ENCODE measurements at regions not wholly inside any gene's neighbourhood (a gene's known extent, or its start where the extent isn't known, plus 50 kb on each side); places are given as distances from the start of the nearest gene placed in this dataset.

DNA sequence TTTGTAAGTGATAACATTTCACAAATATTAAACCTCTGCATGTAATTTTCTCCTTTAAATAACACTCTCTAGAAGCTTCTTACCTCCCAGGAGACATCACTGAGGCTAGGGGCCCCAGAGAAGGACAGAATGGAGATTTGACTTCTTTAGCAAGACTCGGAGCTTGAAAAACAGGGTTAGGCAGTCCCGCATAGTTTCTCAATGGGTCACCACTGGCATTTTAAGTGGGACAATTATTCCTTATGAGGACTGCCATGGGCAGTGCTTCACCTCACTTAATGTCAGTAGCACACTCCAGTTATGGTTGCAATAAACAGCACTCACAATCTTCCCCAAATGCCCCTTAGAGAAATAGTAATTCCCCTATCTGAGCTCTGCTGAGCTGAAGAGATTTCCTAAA, 66.7 kb upstream of the NOCT start:
- H3K9me1 ChIP-seq (ENCODE audit: control insufficient read depth, extremely low read depth, insufficient read depth, low read length), result no peaks in the 10 kb centered on the region
- no peaks in the 10 kb centered on the region for H3K79me2 ChIP-seq (ENCODE audit: control insufficient read depth, insufficient read depth, low read length)
- H3K27ac ChIP-seq (ENCODE audit: control insufficient read depth, insufficient read depth, low read length), result no peak overlapping the region
- dilution Hi-C loops (cut with MboI; ENCODE audit: extremely low pct_ligation_motif_present, low sequenced_read_pairs), result no loop called here
- H4K20me1 ChIP-seq (ENCODE audit: control insufficient read depth, extremely low read depth, insufficient read depth, low read length), result no peaks in the 10 kb centered on the region
- no peaks in the 10 kb centered on the region for H3K36me3 ChIP-seq (ENCODE audit: control insufficient read depth in 2 of 2, extremely low read depth in 1 of 2, insufficient read depth in 2 of 2, low read length in 2 of 2)
- no peaks in the 10 kb centered on the region for H3K9me3 ChIP-seq (ENCODE audit: control insufficient read depth, low read depth, low read length)
- no peak overlapping the region for H3K9ac ChIP-seq (ENCODE audit: control insufficient read depth, extremely low read depth, insufficient read depth, low read length)
- TF ChIP-seq EZH2 (IDR thresholded peaks at IDR 0.05; ENCODE audit: low read length), result no peak
- TF ChIP-seq, protein P1, sequence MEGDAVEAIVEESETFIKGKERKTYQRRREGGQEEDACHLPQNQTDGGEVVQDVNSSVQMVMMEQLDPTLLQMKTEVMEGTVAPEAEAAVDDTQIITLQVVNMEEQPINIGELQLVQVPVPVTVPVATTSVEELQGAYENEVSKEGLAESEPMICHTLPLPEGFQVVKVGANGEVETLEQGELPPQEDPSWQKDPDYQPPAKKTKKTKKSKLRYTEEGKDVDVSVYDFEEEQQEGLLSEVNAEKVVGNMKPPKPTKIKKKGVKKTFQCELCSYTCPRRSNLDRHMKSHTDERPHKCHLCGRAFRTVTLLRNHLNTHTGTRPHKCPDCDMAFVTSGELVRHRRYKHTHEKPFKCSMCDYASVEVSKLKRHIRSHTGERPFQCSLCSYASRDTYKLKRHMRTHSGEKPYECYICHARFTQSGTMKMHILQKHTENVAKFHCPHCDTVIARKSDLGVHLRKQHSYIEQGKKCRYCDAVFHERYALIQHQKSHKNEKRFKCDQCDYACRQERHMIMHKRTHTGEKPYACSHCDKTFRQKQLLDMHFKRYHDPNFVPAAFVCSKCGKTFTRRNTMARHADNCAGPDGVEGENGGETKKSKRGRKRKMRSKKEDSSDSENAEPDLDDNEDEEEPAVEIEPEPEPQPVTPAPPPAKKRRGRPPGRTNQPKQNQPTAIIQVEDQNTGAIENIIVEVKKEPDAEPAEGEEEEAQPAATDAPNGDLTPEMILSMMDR (optimal IDR thresholded peaks at IDR 0.05 in 1 of 3, IDR thresholded peaks at IDR 0.05 in 1 of 3, conservative IDR thresholded peaks at IDR 0.05 in 1 of 3; ENCODE audit: extremely low read depth in 1 of 3, insufficient read depth in 2 of 3, low read length in 3 of 3), result no peak
- no peak for DNase-seq (ENCODE audit: low read depth, low spot score)
- H3K4me1 ChIP-seq (ENCODE audit: control insufficient read depth, extremely low read depth, insufficient read depth, low read length), result peaks cover 39% of the 10 kb centered on the region
- peak; percentile 58 for FAIRE-seq
- no peak overlapping the region for H3K4me3 ChIP-seq (ENCODE audit: control insufficient read depth in 2 of 3, extremely low read depth in 1 of 3, insufficient read depth in 2 of 3, low read depth in 1 of 3, low read length in 3 of 3)
- no peaks in the 10 kb centered on the region for H3K27me3 ChIP-seq (ENCODE audit: control insufficient read depth, extremely low read depth, insufficient read depth, low read length)
- no peak overlapping the region for H3K4me2 ChIP-seq (ENCODE audit: control insufficient read depth, extremely low read depth, insufficient read depth, low read depth, low read length)
- H2AFZ ChIP-seq (ENCODE audit: control insufficient read depth, low read length), result no peak overlapping the region

DNA sequence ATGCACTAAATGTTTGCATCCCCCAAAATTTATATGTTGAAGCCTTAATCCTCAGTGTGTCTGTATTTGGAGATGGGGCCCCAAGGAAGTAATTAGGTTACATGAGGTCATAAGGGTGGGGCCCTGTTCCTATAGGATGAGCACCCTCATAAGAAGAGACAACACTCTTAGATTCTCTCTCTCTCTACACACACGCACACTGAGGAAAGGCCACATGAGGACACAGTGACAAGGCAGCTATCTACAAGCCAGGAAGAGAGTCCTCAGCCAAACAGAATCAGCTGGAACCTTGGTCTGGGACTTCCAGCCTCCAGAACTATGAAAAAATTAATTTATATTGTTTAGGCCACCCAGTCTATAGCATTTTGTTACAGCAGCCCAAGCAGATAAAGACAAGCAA, 69.3 kb upstream of the NOCT start:
- no peaks in the 10 kb centered on the region for H3K27me3 ChIP-seq (ENCODE audit: control insufficient read depth, extremely low read depth, insufficient read depth, low read length)
- no peaks in the 10 kb centered on the region for H4K20me1 ChIP-seq (ENCODE audit: control insufficient read depth, extremely low read depth, insufficient read depth, low read length)
- H3K4me1 ChIP-seq (ENCODE audit: control insufficient read depth, extremely low read depth, insufficient read depth, low read length), result peaks cover 13% of the 10 kb centered on the region
- no peak overlapping the region for H3K9ac ChIP-seq (ENCODE audit: control insufficient read depth, extremely low read depth, insufficient read depth, low read length)
- H3K9me3 ChIP-seq (ENCODE audit: control insufficient read depth, low read depth, low read length), result no peaks in the 10 kb centered on the region
- dilution Hi-C loops (cut with MboI; ENCODE audit: extremely low pct_ligation_motif_present, low sequenced_read_pairs), result no loop called here
- FAIRE-seq, result no peak
- no peaks in the 10 kb centered on the region for H3K79me2 ChIP-seq (ENCODE audit: control insufficient read depth, insufficient read depth, low read length)
- no peak overlapping the region for H3K27ac ChIP-seq (ENCODE audit: control insufficient read depth, insufficient read depth, low read length)
- no peak for TF ChIP-seq EZH2 (IDR thresholded peaks at IDR 0.05; ENCODE audit: low read length)
- TF ChIP-seq, protein P1 (optimal IDR thresholded peaks at IDR 0.05 in 1 of 3, IDR thresholded peaks at IDR 0.05 in 1 of 3, conservative IDR thresholded peaks at IDR 0.05 in 1 of 3; ENCODE audit: extremely low read depth in 1 of 3, insufficient read depth in 2 of 3, low read length in 3 of 3), result no peak
- H3K4me2 ChIP-seq (ENCODE audit: control insufficient read depth, extremely low read depth, insufficient read depth, low read depth, low read length), result no peak overlapping the region
- no peaks in the 10 kb centered on the region for H3K36me3 ChIP-seq (ENCODE audit: control insufficient read depth in 2 of 2, extremely low read depth in 1 of 2, insufficient read depth in 2 of 2, low read length in 2 of 2)
- no peak overlapping the region for H2AFZ ChIP-seq (ENCODE audit: control insufficient read depth, low read length)
- DNase-seq (ENCODE audit: low read depth, low spot score), result no peak
- H3K4me3 ChIP-seq (ENCODE audit: control insufficient read depth in 2 of 3, extremely low read depth in 1 of 3, insufficient read depth in 2 of 3, low read depth in 1 of 3, low read length in 3 of 3), result no peak overlapping the region
- H3K9me1 ChIP-seq (ENCODE audit: control insufficient read depth, extremely low read depth, insufficient read depth, low read length), result no peaks in the 10 kb centered on the region
